GM08714 (cell line): ENCODE measurements at regions not wholly inside any gene's neighbourhood (a gene's known extent, or its start where the extent isn't known, plus 50 kb on each side); places are given as distances from the start of the nearest gene placed in this dataset.
"Not testable (repeated sequence)": the region's sequence is repeated elsewhere in the genome, so short reads cannot be mapped to it uniquely, and the experiment has no call there.

Experiments used
- H3K4me3 ChIP-seq: fragments of 200-500 bp; sonication (Bioruptor generic); 2 replicates; pipeline ENCODE4 v1.5.1; 2014; ENCODE audit warnings: mild to moderate bottlenecking, low read length, inconsistent platforms
- ZNF274 ChIP-seq: IDR thresholded peaks from 2 replicates; pipeline ENCODE4 v1.6.1; 2012; ENCODE audit warnings: mild to moderate bottlenecking, low read depth, low read length

DNA sequence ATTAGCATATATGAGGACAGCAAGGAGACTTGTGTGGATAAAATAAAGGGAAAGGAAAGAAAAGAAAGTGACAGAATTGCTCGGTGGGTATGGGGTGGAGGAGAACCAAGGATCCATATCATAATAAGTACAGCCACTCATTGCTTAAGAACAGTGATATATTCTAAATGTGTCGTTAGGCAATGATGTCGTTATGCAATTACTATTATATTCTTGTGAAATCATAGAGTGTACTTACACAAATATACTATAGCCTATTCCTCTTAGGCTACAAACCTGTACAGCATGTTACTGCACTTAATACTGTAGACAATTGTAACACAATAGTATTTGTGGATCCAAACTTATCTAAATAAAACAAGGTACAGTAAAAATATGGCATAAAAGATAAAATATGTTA lies 271.1 kb downstream of the CCER1 start:
- TF ChIP-seq ZNF274, result no peak
- H3K4me3 ChIP-seq, result no peak overlapping the region

DNA sequence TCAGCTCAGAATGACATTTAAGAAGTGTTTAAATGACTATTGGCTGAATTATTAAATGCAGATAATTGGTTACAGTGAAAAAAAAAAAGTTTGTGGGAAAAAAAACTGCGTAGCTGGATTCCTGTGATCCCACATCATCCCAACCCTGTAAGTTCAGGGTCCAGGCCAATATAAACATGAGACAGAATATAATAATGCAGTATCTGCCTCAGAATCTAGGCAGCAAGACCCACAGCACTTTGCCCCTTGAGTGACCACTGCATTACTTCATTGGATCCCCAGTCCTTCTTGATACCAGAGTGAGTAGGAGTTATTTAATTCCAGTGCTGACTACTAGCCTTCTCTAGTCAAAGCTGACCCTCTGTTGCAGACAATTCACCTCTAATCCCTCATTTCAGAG lies 272.6 kb downstream of the CCER1 start:
- no peak for TF ChIP-seq ZNF274
- no peak overlapping the region for H3K4me3 ChIP-seq

- TF ChIP-seq ZNF274, result no peak
- no peak overlapping the region for H3K4me3 ChIP-seq
These were observed 275.3 kb downstream of the CCER1 start for GRCh38 chr12:90679674-90680073.

DNA sequence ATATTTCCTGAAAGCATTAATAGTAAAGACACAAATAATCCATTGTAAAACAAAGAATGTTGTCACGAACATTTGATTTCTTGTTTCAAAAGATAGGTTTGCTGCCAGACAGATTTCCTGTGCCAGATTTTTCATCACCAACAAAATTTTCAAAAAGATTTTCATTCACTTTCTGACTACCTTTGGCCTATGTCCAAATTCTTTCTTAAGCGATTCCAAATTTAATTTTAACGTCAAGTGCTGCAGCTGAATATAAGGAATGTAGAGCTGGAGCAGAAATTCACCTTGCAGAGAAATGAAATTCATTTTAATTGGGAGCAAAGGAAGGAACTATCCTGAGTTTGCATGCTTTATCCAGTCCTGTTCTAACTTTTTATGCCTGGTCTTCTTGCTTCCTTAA lies 277.4 kb downstream of the CCER1 start:
- H3K4me3 ChIP-seq, result no peak overlapping the region
- no peak for TF ChIP-seq ZNF274

DNA sequence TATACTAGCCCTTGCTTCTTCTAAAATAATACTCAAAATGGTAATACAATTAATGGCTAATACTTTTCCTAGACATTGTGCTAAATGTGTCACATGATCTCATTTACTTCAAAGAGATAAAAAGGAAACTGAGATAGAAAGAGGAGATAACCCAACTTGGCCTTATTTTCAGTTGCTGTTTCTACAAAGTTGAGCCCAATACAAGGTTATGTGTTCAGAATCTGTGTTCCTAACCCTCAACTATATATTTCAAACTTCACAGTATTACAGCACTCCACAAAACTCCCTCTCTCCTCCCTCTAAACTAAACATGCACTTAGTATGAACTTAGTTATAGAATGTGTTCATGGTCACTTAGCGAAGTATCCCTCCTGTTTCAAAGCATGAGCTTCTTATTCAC lies 277.9 kb downstream of the CCER1 start:
- TF ChIP-seq ZNF274, result no peak
- no peak overlapping the region for H3K4me3 ChIP-seq

DNA sequence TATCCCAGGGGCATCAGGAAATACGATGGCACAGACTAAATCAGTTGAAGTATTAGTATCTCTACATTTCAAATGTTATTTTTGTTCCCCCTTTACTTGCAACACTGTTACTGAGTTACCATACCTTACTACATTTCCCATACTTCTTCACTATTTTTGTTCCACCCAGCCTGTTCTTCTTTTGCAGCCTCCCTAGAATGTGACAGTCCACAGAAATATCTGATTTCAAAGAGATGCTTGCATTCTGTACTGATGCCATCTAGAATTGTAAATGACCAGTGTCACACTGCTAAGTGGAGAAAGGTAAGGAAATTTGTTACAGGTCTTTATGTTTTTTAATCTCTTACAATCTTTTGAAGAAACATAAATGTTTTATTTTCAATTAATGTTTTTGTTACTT lies 279.9 kb downstream of the CCER1 start:
- no peak overlapping the region for H3K4me3 ChIP-seq
- no peak for TF ChIP-seq ZNF274

GRCh38 chr12:90672081-90672480 lies 282.9 kb downstream of the CCER1 start:
- H3K4me3 ChIP-seq, result no peak overlapping the region
- TF ChIP-seq ZNF274, result no peak

DNA sequence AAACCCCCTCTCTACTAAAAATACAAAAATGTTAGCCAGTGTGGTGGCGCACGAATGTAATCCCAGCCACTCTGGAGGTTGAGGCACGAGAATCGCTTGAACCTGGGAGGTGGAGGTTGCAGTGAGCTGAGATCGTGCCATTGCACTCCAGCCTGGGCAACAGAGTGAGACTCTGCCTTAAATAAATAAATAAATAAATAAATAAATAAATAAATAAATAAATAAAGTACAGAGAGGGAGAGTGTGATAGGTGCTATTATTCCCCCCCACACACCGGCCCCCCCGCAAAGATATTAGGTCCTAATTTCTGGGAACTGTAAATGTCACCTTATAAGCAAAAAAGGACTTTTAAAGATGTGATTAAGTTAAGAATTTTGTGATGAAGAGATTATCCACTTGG lies 291.0 kb downstream of the CCER1 start:
- not testable (repeated sequence) for H3K4me3 ChIP-seq

DNA sequence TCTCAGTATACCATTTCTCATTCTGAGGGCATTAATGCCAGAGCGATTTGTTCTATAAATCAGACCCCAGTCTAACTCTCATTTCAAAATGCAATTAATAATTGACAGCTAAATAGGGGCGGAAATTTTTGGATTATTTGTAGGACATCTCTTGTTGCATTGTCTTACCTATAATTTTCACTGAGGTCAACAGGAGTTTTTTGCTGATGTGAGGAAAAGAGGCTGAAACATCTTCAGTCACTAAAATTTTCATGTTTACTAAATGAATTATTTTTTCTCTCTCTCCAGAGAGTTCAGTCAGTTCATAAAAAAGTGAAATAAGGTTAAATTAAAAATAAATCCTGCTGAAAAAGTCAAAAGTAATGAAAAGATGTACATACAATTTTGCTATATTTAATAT lies 295.9 kb downstream of the CCER1 start:
- no peak for TF ChIP-seq ZNF274

GRCh38 chr12:90653040-90653439 lies 301.9 kb downstream of the CCER1 start:
- no peak overlapping the region for H3K4me3 ChIP-seq
- no peak for TF ChIP-seq ZNF274

More for the DNA sequence above, 295.9 kb downstream of the CCER1 start:
- no peak overlapping the region for H3K4me3 ChIP-seq

- no peak overlapping the region for H3K4me3 ChIP-seq
- no peak for TF ChIP-seq ZNF274
These were observed 302.7 kb downstream of the CCER1 start for GRCh38 chr12:90652280-90652679.

DNA sequence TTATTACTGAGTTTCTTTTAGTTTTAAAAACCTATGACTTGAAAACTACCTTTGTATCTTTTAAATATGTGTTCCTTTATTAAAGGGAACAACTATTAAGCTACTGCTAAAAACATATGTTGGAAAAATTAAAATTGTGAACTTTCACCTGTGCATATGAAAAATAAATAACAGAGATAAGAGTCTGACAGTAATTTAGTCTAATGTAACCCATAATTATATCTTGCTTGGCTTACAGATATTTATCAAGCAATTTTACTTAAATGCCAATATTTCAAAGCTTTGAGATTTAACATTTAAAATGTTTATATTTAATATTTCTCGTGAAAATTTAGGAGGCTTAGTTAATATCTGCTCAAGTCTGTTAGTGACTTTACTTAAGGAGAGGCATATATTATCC lies 309.8 kb downstream of the CCER1 start:
- no peak overlapping the region for H3K4me3 ChIP-seq
- TF ChIP-seq ZNF274, result no peak

DNA sequence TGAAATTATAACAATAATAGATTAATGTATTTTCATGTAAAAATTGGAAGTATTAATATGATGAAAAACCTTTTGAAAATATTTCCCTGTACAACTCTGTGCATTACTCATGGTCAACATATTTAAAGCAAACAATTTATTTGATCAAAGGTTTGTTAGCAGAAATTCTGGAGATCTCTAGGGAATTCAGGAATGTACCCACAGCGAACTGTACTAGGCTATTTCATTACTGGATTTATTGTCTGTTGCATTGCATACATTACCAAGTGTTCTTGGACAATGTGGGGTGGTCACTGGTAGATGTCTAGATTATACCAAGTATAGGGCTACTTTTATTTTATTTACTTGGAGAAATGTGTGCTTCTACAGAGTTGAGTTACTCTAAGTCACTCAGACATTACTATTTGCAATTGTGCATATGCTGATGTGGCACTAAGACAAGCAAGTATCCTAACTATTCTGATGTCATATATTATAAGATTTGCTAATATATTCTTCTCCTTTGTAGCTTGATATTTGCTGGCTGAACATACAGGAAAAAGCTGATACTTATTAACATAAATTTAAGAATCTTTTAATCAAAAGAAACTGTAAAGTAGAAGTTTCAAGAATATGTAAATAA lies 323.3 kb downstream of the CCER1 start:
- no peak overlapping the region for H3K4me3 ChIP-seq
- TF ChIP-seq ZNF274, result no peak

GRCh38 chr12:90630006-90630405 lies 325.0 kb downstream of the CCER1 start:
- H3K4me3 ChIP-seq, result no peak overlapping the region
- TF ChIP-seq ZNF274, result no peak

DNA sequence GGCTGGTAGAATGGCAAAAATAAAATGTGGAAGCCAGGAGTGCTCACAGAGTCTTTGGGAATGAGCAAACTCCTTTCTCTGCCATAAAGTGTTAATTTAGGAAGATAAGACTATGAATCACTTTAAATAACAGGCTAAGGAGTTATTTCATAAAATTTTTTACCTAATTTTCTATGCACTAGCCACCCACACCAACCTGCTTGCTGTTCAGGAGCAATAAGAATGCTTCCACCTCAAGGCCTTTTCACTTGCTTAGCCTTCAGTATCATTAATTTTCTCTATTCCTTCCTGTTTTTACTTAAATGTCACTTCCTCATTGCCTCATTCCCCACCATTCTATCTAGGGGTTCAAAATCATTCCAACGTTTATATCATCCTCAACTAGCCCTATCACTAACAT lies 326.8 kb downstream of the CCER1 start:
- TF ChIP-seq ZNF274, result no peak
- H3K4me3 ChIP-seq, result no peak overlapping the region

DNA sequence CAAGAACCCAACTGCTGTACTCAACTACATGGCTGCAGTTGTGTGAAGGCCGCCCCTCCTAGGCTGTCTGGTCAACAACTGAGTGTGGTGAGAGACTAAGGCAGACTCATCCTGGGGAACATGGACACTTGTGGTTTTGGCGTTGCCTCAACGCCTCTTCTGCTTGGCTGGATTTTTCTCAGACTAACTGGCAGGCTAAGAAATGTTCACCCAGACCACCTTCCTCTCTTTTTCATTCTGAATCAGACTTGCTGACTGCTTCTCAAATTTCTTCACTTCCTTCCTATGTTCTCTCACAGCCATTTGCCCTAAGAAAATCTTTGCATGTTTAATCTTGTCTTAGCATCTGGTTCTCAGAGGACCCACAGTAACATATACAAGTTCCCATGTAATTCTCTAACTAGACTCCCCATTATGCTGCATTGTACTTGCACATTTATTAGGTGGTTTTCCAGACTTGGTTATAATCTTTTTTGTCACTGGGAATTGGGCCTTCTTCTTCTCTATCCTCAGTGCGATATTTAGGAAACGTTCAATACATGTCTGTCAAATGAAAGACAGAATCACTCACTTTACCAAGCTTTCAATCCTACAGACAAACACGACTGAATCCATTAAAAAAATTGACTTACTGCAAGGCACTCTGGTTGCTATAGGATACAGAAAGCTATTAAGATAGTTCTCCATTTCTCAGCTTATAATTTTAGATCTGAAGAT lies 327.6 kb downstream of the CCER1 start:
- TF ChIP-seq ZNF274, result no peak
- H3K4me3 ChIP-seq, result no peak overlapping the region
